Fibroblast of lung (primary cell): ENCODE measurements at regions not wholly inside any gene's neighbourhood (a gene's known extent, or its start where the extent isn't known, plus 50 kb on each side); places are given as distances from the start of the nearest gene placed in this dataset.

Source experiments
- CTCF ChIP-seq, 2 donors: IDR thresholded peaks in 1 of 2; conservative IDR thresholded peaks in 1 of 2; 1 replicate in 1 of 2; 2 replicates in 1 of 2; pipeline ENCODE4 v1.5.1; 2011 to 2012; ENCODE audit warnings: low read length in 2 of 2, control low read depth in 1 of 2, inconsistent platforms in 1 of 2, low read depth in 1 of 2, mild to moderate bottlenecking in 1 of 2
- EZH2 ChIP-seq: IDR thresholded peaks from 2 replicates; pipeline ENCODE4 v1.5.1; 2012; ENCODE audit warnings: low read length, control low read depth, mild to moderate bottlenecking; ENCODE audit errors: missing control alignments

- no peak for TF ChIP-seq CTCF (conservative IDR thresholded peaks at IDR 0.05 in 1 of 2, IDR thresholded peaks at IDR 0.05 in 1 of 2; ENCODE audit: low read depth in 1 of 2, low read length in 2 of 2)
- no peak for TF ChIP-seq EZH2
These were observed 80.6 kb upstream of the DAAM1 start for GRCh38 chr14:59107819-59108218.
